Right lobe of liver (tissue), 4 donors: ENCODE measurements at regions not wholly inside any gene's neighbourhood (a gene's known extent, or its start where the extent isn't known, plus 50 kb on each side); places are given as distances from the start of the nearest gene placed in this dataset.

ENCODE experiments used
- POLR2A ChIP-seq: fragments of 450-650 bp; IDR thresholded peaks from one replicate; pipeline ENCODE4 v1.6.1; 2017; ENCODE audit warnings: antibody characterized with exemption, mild to moderate bottlenecking
- TF ChIP-seq, protein P1 (sequence below), 4 donors: fragments of 200-600 bp in 3 of 4; fragments of 450-650 bp in 1 of 4; IDR thresholded peaks; one replicate each; pipeline versions ENCODE4 v1.5.1 to v1.8.0; 2016 to 2022; ENCODE audit warnings: antibody characterized with exemption in 4 of 4, mild to moderate bottlenecking in 2 of 4
- donor health status: DM: no; HTN: no; CAD: no.
- donor health status: DM: no; HTN: no; CAD: no.
- donor health status: DM: no; HTN: yes; CAD: no.

DNA sequence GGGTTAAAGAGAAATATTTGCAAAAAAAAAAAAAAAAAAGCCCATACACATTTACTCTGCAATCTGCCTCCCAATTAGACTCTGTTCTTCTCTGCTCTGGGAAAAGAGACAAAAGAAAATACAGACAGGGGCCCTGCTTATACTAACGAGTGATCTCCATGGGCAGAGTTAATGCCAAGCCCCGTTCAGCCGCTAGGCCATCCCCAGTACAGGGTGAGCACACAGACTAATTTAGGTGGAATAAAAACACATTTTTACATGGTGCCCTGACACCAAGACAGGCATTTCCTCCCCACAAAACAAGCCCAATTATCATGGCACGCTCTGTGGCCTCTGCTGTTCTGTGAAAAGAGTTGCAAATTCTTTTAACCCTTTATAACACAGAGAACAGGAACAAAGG lies 356.3 kb upstream of the C16orf82 start:
- TF ChIP-seq, protein P1, sequence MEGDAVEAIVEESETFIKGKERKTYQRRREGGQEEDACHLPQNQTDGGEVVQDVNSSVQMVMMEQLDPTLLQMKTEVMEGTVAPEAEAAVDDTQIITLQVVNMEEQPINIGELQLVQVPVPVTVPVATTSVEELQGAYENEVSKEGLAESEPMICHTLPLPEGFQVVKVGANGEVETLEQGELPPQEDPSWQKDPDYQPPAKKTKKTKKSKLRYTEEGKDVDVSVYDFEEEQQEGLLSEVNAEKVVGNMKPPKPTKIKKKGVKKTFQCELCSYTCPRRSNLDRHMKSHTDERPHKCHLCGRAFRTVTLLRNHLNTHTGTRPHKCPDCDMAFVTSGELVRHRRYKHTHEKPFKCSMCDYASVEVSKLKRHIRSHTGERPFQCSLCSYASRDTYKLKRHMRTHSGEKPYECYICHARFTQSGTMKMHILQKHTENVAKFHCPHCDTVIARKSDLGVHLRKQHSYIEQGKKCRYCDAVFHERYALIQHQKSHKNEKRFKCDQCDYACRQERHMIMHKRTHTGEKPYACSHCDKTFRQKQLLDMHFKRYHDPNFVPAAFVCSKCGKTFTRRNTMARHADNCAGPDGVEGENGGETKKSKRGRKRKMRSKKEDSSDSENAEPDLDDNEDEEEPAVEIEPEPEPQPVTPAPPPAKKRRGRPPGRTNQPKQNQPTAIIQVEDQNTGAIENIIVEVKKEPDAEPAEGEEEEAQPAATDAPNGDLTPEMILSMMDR (IDR thresholded peaks at IDR 0.05): no peak
- TF ChIP-seq POLR2A: no peak
